ENCODE measurements at regions not wholly inside any gene's neighbourhood (a gene's known extent, or its start where the extent isn't known, plus 50 kb on each side); places are given as distances from the start of the nearest gene placed in this dataset.

- H3K79me2 ChIP-seq (ENCODE audit: control insufficient read depth, insufficient read depth, low read length) = no peaks in the 10 kb centered on the region
- no TSS peak for BruUV-seq (replicated peaks)
- no peaks in the 10 kb centered on the region for H3K9me3 ChIP-seq (replicated peaks; ENCODE audit: control insufficient read depth, insufficient read depth, low read length)
- DNase-seq (ENCODE audit: low read depth, low spot score) (no peak), FAIRE-seq (no peak)
- no peaks in the 10 kb centered on the region for H3K27me3 ChIP-seq (ENCODE audit: control insufficient read depth in 2 of 2, insufficient read depth in 2 of 2, low read length in 2 of 2)
- no peaks in the 10 kb centered on the region for H3K36me3 ChIP-seq (ENCODE audit: control insufficient read depth in 2 of 2, extremely low read depth in 1 of 2, insufficient read depth in 2 of 2, low read length in 2 of 2)
- intact Hi-C loops (cut with micrococcal nuclease) = no loop called here
- no peak overlapping the region for H3K4me3 ChIP-seq (replicated peaks in 1 of 3; ENCODE audit: insufficient read depth in 1 of 3, low read depth in 1 of 3, low read length in 3 of 3)
- no peak overlapping the region for H3K9ac ChIP-seq (replicated peaks; ENCODE audit: extremely low read depth, insufficient read depth, low read length)
- H3K27ac ChIP-seq (ENCODE audit: insufficient read depth, low read depth, low read length) = no peak overlapping the region
- no peak overlapping the region for H2AFZ ChIP-seq (ENCODE audit: low read depth, low read length)
- ChIA-PET POLR2A (no interaction called here), CTCF (interaction anchor here (0.5 kb wide), 1 partner anchor 307 kb away, joined by 3 read pairs; no protein-coding TSS in a partner anchor)
- no peak overlapping the region for H3K4me2 ChIP-seq (ENCODE audit: insufficient read depth, low read length)
- no peak for TF ChIP-seq JUN (IDR thresholded peaks at IDR 0.05; ENCODE audit: borderline replicate concordance, insufficient read depth, insufficient read length, low read depth)
- TF ChIP-seq FOS (IDR thresholded peaks at IDR 0.05; ENCODE audit: borderline replicate concordance, insufficient read depth, low read length) = no peak
- no peak for TF ChIP-seq POLR2AphosphoS5 (IDR thresholded peaks at IDR 0.05; ENCODE audit: insufficient read depth, low read depth, low read length)
- dilution Hi-C loops (cut with MboI; ENCODE audit: extremely low pct_ligation_motif_present, low sequenced_read_pairs) = no loop called here
- no peaks in the 10 kb centered on the region for H3K9me1 ChIP-seq (replicated peaks; ENCODE audit: control insufficient read depth, extremely low read depth, insufficient read depth, low read length)
- no peaks in the 10 kb centered on the region for H4K20me1 ChIP-seq (replicated peaks; ENCODE audit: control insufficient read depth, extremely low read depth, insufficient read depth, low read length)
- H3K4me1 ChIP-seq (ENCODE audit: control insufficient read depth, extremely low read depth, insufficient read depth, low read length) = no peaks in the 10 kb centered on the region
Observed at GRCh38 chr11:59302991-59303390, 55.7 kb upstream of the OR5AN1 start.

DNA sequence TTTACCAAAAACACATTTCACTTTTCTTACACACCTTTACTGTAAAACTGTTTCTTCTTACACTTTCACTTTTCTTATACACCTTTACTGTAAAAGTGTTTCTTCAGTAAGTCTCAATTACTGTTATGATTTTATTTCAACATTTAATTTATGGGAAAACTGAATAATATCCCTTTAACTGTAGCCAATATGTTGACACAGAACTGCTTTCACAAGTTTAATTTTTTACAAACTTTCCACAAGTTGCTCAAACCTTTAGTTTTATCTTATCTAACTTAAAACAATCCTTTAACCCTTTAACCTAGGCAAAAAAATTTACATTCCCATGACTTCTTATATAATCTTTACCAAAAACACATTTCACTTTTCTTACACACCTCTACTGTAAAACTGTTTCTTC, 63.3 kb upstream of the OR5AN1 start:
- no peak overlapping the region for H3K4me3 ChIP-seq (replicated peaks in 1 of 3; ENCODE audit: insufficient read depth in 1 of 3, low read depth in 1 of 3, low read length in 3 of 3)
- ChIA-PET CTCF (no interaction called here), POLR2A (no interaction called here)
- dilution Hi-C loops (cut with MboI; ENCODE audit: extremely low pct_ligation_motif_present, low sequenced_read_pairs) (no loop called here), intact Hi-C loops (cut with micrococcal nuclease) (no loop called here)
- no peaks in the 10 kb centered on the region for H3K9me1 ChIP-seq (replicated peaks; ENCODE audit: control insufficient read depth, extremely low read depth, insufficient read depth, low read length)
- H3K79me2 ChIP-seq (ENCODE audit: control insufficient read depth, insufficient read depth, low read length) = no peaks in the 10 kb centered on the region
- no TSS peak for BruUV-seq (replicated peaks)
- no peak for TF ChIP-seq MYC (IDR thresholded peaks at IDR 0.05; ENCODE audit: low read depth, low read length)
- no peak for TF ChIP-seq CTCF (IDR thresholded peaks at IDR 0.05; ENCODE audit: extremely low read depth in 1 of 2, insufficient read depth in 1 of 2, low read depth in 1 of 2, low read length in 2 of 2)
- H3K27ac ChIP-seq (ENCODE audit: insufficient read depth, low read depth, low read length) = no peak overlapping the region
- no peak for DNase-seq (ENCODE audit: low read depth, low spot score)
- H3K9me3 ChIP-seq (replicated peaks; ENCODE audit: control insufficient read depth, insufficient read depth, low read length) = no peaks in the 10 kb centered on the region
- no peak overlapping the region for H3K9ac ChIP-seq (replicated peaks; ENCODE audit: extremely low read depth, insufficient read depth, low read length)
- no peaks in the 10 kb centered on the region for H4K20me1 ChIP-seq (replicated peaks; ENCODE audit: control insufficient read depth, extremely low read depth, insufficient read depth, low read length)
- no peaks in the 10 kb centered on the region for H3K4me1 ChIP-seq (ENCODE audit: control insufficient read depth, extremely low read depth, insufficient read depth, low read length)
- no peaks in the 10 kb centered on the region for H3K36me3 ChIP-seq (ENCODE audit: control insufficient read depth in 2 of 2, extremely low read depth in 1 of 2, insufficient read depth in 2 of 2, low read length in 2 of 2)
- no peak overlapping the region for H2AFZ ChIP-seq (ENCODE audit: low read depth, low read length)
- H3K27me3 ChIP-seq (ENCODE audit: control insufficient read depth in 2 of 2, insufficient read depth in 2 of 2, low read length in 2 of 2) = no peaks in the 10 kb centered on the region
- no peak overlapping the region for H3K4me2 ChIP-seq (ENCODE audit: insufficient read depth, low read length)
- no peak for FAIRE-seq

Measured in endothelial cell of umbilical vein (primary cell).